ENCODE measurements at regions not wholly inside any gene's neighbourhood (a gene's known extent, or its start where the extent isn't known, plus 50 kb on each side); places are given as distances from the start of the nearest gene placed in this dataset.

- TF ChIP-seq ZFX (IDR thresholded peaks at IDR 0.05) (no peak), CTCF (conservative IDR thresholded peaks at IDR 0.05) (no peak)
- no peak overlapping the region for H3K27ac ChIP-seq
Observed at GRCh38 chr7:149334930-149335329, 72.9 kb downstream of the ZNF783 start.

GRCh38 chr7:149348758-149349369 lies 86.9 kb downstream of the ZNF783 start:
- H3K27ac ChIP-seq, result no peak overlapping the region
- TF ChIP-seq ZFX (IDR thresholded peaks at IDR 0.05), result no peak
- TF ChIP-seq CTCF (conservative IDR thresholded peaks at IDR 0.05), result no peak

GRCh38 chr7:149353739-149354504 lies 91.9 kb downstream of the ZNF783 start:
- H3K27ac ChIP-seq, result no peak overlapping the region
- no peak for TF ChIP-seq CTCF (conservative IDR thresholded peaks at IDR 0.05)
- TF ChIP-seq ZFX (IDR thresholded peaks at IDR 0.05), result no peak

GRCh38 chr7:149355035-149355389 lies 93.0 kb downstream of the ZNF783 start:
- H3K27ac ChIP-seq, result 0 out of 2 replicates have a peak overlapping the region, but pooled peaks have one; percentile 1

- H3K27ac ChIP-seq, result no peak overlapping the region
- TF ChIP-seq ZFX (IDR thresholded peaks at IDR 0.05) (no peak), CTCF (conservative IDR thresholded peaks at IDR 0.05) (no peak)
Observed at GRCh38 chr7:149355390-149356048, 93.5 kb downstream of the ZNF783 start.

GRCh38 chr7:149362696-149363095 lies 98.2 kb downstream of the ZNF777 start:
- no peak overlapping the region for H3K27ac ChIP-seq
- TF ChIP-seq ZFX (IDR thresholded peaks at IDR 0.05) (no peak), CTCF (conservative IDR thresholded peaks at IDR 0.05) (no peak)

- TF ChIP-seq CTCF (conservative IDR thresholded peaks at IDR 0.05), result no peak
- TF ChIP-seq ZFX (IDR thresholded peaks at IDR 0.05), result no peak
Observed at GRCh38 chr7:149367418-149368180, 93.3 kb downstream of the ZNF777 start.

More at GRCh38 chr7:149367418-149368180, 93.3 kb downstream of the ZNF777 start:
- H3K27ac ChIP-seq, result peak overlapping the region; percentile 24; the same call in 1 of the 2 replicates

Measured in C4-2B (cell line).